MCF 10A (cell line): ENCODE measurements at regions not wholly inside any gene's neighbourhood (a gene's known extent, or its start where the extent isn't known, plus 50 kb on each side); places are given as distances from the start of the nearest gene placed in this dataset.

ENCODE experiments used
- BruUV-seq: library from RNA; stranded (reverse); fragments of 400-500 nt; replicated peaks from 2 replicates; lab custom pipeline; 2021; lab: Mats Ljungman, UMichigan
- CTCF ChIA-PET: fragments of 300-600 bp; sonication (Branson Sonifier 250); formaldehyde crosslinking; extraction: SDS; loops from one replicate; lab custom pipeline; 2021; ENCODE audit warnings: antibody characterized with exemption, inconsistent platforms; lab: Yijun Ruan, JAX
- POLR2A ChIA-PET: fragments of 300-600, 350-650 bp; sonication (Branson Sonifier 250); formaldehyde crosslinking; extraction: SDS; loops from one replicate; lab custom pipeline; 2020; ENCODE audit warnings: antibody characterized with exemption, inconsistent platforms; lab: Yijun Ruan, JAX
- DNase-seq: peaks from one replicate; pipeline ENCODE4 v3.0.0-alpha.2; 2018; ENCODE audit not compliant: unreplicated experiment
- H3K27ac Mint-ChIP-seq: one replicate; pipeline ENCODE4 v1.8.0; 2022; ENCODE audit warnings: mild to moderate bottlenecking, low read depth, mixed read lengths; ENCODE audit not compliant: unreplicated experiment
- H3K27me3 Mint-ChIP-seq: one replicate; pipeline ENCODE4 v1.8.0; 2022; ENCODE audit warnings: mixed read lengths; ENCODE audit not compliant: insufficient read depth, unreplicated experiment
- H3K36me3 Mint-ChIP-seq: one replicate; pipeline ENCODE4 v1.8.0; 2022; ENCODE audit warnings: mild to moderate bottlenecking, moderate library complexity, mixed read lengths; ENCODE audit not compliant: insufficient read depth, unreplicated experiment
- H3K4me1 Mint-ChIP-seq: one replicate; pipeline ENCODE4 v1.8.0; 2022; ENCODE audit warnings: mixed read lengths; ENCODE audit not compliant: insufficient read depth, unreplicated experiment
- H3K4me3 Mint-ChIP-seq: one replicate; pipeline ENCODE4 v1.8.0; 2022; ENCODE audit warnings: mild to moderate bottlenecking, moderate library complexity, mixed read lengths; ENCODE audit not compliant: unreplicated experiment
- H3K9me3 Mint-ChIP-seq: one replicate; pipeline ENCODE4 v1.8.0; 2022; ENCODE audit warnings: mixed read lengths; ENCODE audit not compliant: unreplicated experiment
- intact Hi-C: fragments of 100-400 bp; cut with micrococcal nuclease; formaldehyde crosslinking; loops from 2 replicates; pipeline ENCODE4 v1.14.1; 2022
- TF ChIP-seq, protein P1 (sequence below): fragments of 200-600 bp; IDR thresholded peaks from one replicate; pipeline ENCODE4 v1.8.0; 2022; ENCODE audit warnings: antibody characterized with exemption, mild to moderate bottlenecking; ENCODE audit not compliant: unreplicated experiment

DNA sequence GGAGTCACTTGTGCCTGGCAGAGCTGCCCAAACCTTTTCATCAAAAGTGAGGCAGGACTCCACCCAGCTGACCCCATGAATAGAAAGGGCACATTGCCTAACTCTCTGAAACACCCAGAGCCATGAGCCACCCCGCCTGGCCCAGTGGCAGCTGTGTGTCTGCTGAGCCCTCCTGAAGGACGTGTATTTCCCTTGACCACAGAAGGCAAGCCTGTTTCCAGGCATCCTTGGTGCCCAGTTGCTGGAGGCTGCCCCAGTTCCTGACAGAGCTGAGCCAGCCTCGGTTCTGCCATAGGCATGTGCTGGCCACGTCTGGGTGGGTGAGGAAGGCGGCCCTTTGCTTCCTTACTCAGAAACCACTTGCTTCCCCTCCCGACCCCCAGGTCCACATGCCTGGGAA, 124.7 kb upstream of the GLI2 start:
- CTCF ChIA-PET, result interaction anchor here (0.6 kb wide), 1 partner anchor 298 kb away, joined by 3 read pairs; no protein-coding TSS in a partner anchor
- Mint-ChIP-seq H3K4me3 (no peak overlapping the region), H3K27ac (no peak overlapping the region), H3K9me3 (no peaks in the 10 kb centered on the region), H3K27me3 (no peaks in the 10 kb centered on the region), H3K4me1 (peaks cover 11% of the 10 kb centered on the region), H3K36me3 (no peaks in the 10 kb centered on the region)
- POLR2A ChIA-PET, result interaction anchor here (1.7 kb wide), 1 partner anchor 9 kb away, joined by 8 read pairs; no protein-coding TSS in a partner anchor
- no peak for DNase-seq
- TF ChIP-seq, protein P1, sequence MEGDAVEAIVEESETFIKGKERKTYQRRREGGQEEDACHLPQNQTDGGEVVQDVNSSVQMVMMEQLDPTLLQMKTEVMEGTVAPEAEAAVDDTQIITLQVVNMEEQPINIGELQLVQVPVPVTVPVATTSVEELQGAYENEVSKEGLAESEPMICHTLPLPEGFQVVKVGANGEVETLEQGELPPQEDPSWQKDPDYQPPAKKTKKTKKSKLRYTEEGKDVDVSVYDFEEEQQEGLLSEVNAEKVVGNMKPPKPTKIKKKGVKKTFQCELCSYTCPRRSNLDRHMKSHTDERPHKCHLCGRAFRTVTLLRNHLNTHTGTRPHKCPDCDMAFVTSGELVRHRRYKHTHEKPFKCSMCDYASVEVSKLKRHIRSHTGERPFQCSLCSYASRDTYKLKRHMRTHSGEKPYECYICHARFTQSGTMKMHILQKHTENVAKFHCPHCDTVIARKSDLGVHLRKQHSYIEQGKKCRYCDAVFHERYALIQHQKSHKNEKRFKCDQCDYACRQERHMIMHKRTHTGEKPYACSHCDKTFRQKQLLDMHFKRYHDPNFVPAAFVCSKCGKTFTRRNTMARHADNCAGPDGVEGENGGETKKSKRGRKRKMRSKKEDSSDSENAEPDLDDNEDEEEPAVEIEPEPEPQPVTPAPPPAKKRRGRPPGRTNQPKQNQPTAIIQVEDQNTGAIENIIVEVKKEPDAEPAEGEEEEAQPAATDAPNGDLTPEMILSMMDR, result no peak
- no TSS peak for BruUV-seq
- intact Hi-C loops, result no loop called here

DNA sequence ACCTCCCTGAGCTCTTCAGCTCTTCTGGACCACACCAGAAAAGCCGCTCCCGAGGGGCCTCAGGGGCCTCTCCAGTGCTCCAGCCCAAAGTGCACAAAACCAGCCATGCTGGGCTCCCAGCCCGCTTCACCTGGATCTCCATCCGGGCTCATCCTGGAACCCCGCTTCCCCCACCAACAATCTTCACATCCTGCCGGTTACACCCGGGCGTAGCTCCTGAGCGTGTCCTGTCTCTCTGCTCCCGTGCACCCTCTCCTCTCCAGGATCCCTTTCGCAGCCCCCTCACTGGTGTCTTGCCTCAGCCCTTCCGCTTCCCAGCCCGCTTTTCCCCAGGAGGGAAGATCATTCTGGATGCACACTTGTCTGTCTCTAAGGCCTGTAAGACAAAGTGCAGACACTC, 123.7 kb upstream of the GLI2 start:
- no peaks in the 10 kb centered on the region for H3K36me3 Mint-ChIP-seq
- POLR2A ChIA-PET, result interaction anchor here (0.6 to 2.0 kb wide), 2 partner anchors 8 to 137 kb away, joined by 3 to 6 read pairs; no protein-coding TSS in a partner anchor
- no TSS peak for BruUV-seq
- no peaks in the 10 kb centered on the region for H3K9me3 Mint-ChIP-seq
- no peaks in the 10 kb centered on the region for H3K27me3 Mint-ChIP-seq
- intact Hi-C loops, result no loop called here
- H3K27ac Mint-ChIP-seq, result no peak overlapping the region
- CTCF ChIA-PET, result no interaction called here
- TF ChIP-seq, protein P1, result no peak
- H3K4me1 Mint-ChIP-seq, result peaks cover 10% of the 10 kb centered on the region
- no peak overlapping the region for H3K4me3 Mint-ChIP-seq
- DNase-seq, result no peak

DNA sequence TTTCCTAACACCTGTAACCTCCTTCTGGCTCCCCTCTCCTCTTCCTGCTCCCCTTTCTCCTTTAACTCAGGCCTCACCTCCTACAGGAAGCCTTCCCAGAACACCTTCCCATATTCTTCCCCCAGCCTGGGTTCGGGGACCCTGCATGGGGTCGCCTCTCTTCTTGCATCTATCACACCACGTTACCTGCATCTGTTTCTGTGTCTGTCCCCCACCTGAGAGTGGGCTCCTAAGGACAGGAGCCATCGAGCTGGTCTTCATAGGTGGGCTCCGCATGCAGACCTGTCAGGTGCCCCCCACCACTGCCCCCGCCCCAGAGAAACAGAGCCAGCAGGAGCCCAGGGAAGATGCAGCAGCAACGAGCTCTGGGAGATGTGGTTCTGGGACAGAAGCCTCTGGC, 123.2 kb upstream of the GLI2 start:
- DNase-seq, result no peak
- Mint-ChIP-seq H3K4me3 (no peak overlapping the region), H3K4me1 (peaks cover 6% of the 10 kb centered on the region), H3K27me3 (no peaks in the 10 kb centered on the region), H3K36me3 (no peaks in the 10 kb centered on the region), H3K27ac (no peak overlapping the region), H3K9me3 (no peaks in the 10 kb centered on the region)
- CTCF ChIA-PET, result no interaction called here
- POLR2A ChIA-PET, result interaction anchor here (0.7 to 2.0 kb wide), 2 partner anchors 9 to 13 kb away, joined by 3 to 6 read pairs; no protein-coding TSS in a partner anchor
- TF ChIP-seq, protein P1, result no peak
- intact Hi-C loops, result no loop called here
- no TSS peak for BruUV-seq

- TF ChIP-seq, protein P1, result no peak
- no peak for DNase-seq
- ChIA-PET POLR2A (interaction anchor here (0.7 to 2.0 kb wide), 3 partner anchors 9 to 317 kb away, joined by 3 to 6 read pairs (median 4); no protein-coding TSS in a partner anchor), CTCF (interaction anchor here (0.6 to 0.7 kb wide), 2 partner anchors 26 to 359 kb away, joined by 3 read pairs; no protein-coding TSS in a partner anchor)
- Mint-ChIP-seq H3K9me3 (no peaks in the 10 kb centered on the region), H3K4me1 (peaks cover 6% of the 10 kb centered on the region), H3K27ac (no peak overlapping the region), H3K27me3 (no peaks in the 10 kb centered on the region), H3K4me3 (no peak overlapping the region), H3K36me3 (no peaks in the 10 kb centered on the region)
- no TSS peak for BruUV-seq
- intact Hi-C loops, result no loop called here
Observed at GRCh38 chr2:120612931-120613330, 122.7 kb upstream of the GLI2 start.
